ENCODE measurements at regions not wholly inside any gene's neighbourhood (a gene's known extent, or its start where the extent isn't known, plus 50 kb on each side); places are given as distances from the start of the nearest gene placed in this dataset.
"Not testable (repeated sequence)": the region's sequence is repeated elsewhere in the genome, so short reads cannot be mapped to it uniquely, and the experiment has no call there.

- no peaks in the 10 kb centered on the region for H3F3A ChIP-seq (ENCODE audit: low read depth)
- no peak for DNase-seq (ENCODE audit: low spot score)
- H3K27me3 ChIP-seq, result no peaks in the 10 kb centered on the region
- no peak overlapping the region for H3K4me2 ChIP-seq
- no peaks in the 10 kb centered on the region for H3K36me3 Mint-ChIP-seq
- no peaks in the 10 kb centered on the region for H3K9me3 ChIP-seq (ENCODE audit: low read depth)
- H3K27me3 Mint-ChIP-seq (ENCODE audit: insufficient read depth, low read depth), result peaks cover 2% of the 10 kb centered on the region
- H3K9me3 Mint-ChIP-seq, result peaks cover 8% of the 10 kb centered on the region
- H3K4me1 ChIP-seq, result no peaks in the 10 kb centered on the region
- H3K4me3 ChIP-seq, result no peak overlapping the region
- H4K20me1 ChIP-seq (ENCODE audit: low read depth), result no peaks in the 10 kb centered on the region
- TF ChIP-seq CTCF (IDR thresholded peaks at IDR 0.05) (no peak), EZH2 (IDR thresholded peaks at IDR 0.05) (no peak), EZH2phosphoT487 (IDR thresholded peaks at IDR 0.05) (no peak)
- no peak overlapping the region for H2AFZ ChIP-seq (replicated peaks)
- H3K9ac ChIP-seq, result no peak overlapping the region
- no peaks in the 10 kb centered on the region for H3K4me1 Mint-ChIP-seq
- H3K27ac Mint-ChIP-seq, result peak overlapping the region; percentile 33
- H3K79me2 ChIP-seq (ENCODE audit: low read depth), result no peaks in the 10 kb centered on the region
- H3K4me3 Mint-ChIP-seq, result no peak overlapping the region
- no peaks in the 10 kb centered on the region for H3K36me3 ChIP-seq
- no peak overlapping the region for H3K27ac ChIP-seq
Measured at GRCh38 chr6:73929405-73929804, 233.4 kb downstream of the CD109 start.

- H3K27ac Mint-ChIP-seq, result no peak overlapping the region
- TF ChIP-seq EZH2phosphoT487 (IDR thresholded peaks at IDR 0.05) (no peak), CTCF (IDR thresholded peaks at IDR 0.05) (no peak), EZH2 (IDR thresholded peaks at IDR 0.05) (no peak)
- no peak overlapping the region for H2AFZ ChIP-seq (replicated peaks)
- H3K9me3 ChIP-seq (ENCODE audit: low read depth), result no peaks in the 10 kb centered on the region
- no peaks in the 10 kb centered on the region for H3K36me3 Mint-ChIP-seq
- H3K4me1 ChIP-seq, result no peaks in the 10 kb centered on the region
- H3K79me2 ChIP-seq (ENCODE audit: low read depth), result no peaks in the 10 kb centered on the region
- DNase-seq (ENCODE audit: low spot score), result no peak
- no peak overlapping the region for H3K27ac ChIP-seq
- H3K9ac ChIP-seq, result no peak overlapping the region
- peaks cover 8% of the 10 kb centered on the region for H3K9me3 Mint-ChIP-seq
- H3K4me2 ChIP-seq, result no peak overlapping the region
- H3K36me3 ChIP-seq, result no peaks in the 10 kb centered on the region
- no peaks in the 10 kb centered on the region for H3K4me1 Mint-ChIP-seq
- H4K20me1 ChIP-seq (ENCODE audit: low read depth), result no peaks in the 10 kb centered on the region
- H3K4me3 ChIP-seq, result no peak overlapping the region
- no peaks in the 10 kb centered on the region for H3F3A ChIP-seq (ENCODE audit: low read depth)
- no peaks in the 10 kb centered on the region for H3K27me3 ChIP-seq
- peaks cover 2% of the 10 kb centered on the region for H3K27me3 Mint-ChIP-seq (ENCODE audit: insufficient read depth, low read depth)
- no peak overlapping the region for H3K4me3 Mint-ChIP-seq
Measured at GRCh38 chr6:73927421-73927820, 231.4 kb downstream of the CD109 start.

GRCh38 chr6:73925703-73926102 is 229.7 kb downstream of the CD109 start:
- not testable (repeated sequence) for H3K4me3 ChIP-seq; H3K36me3 ChIP-seq; H3K79me2 ChIP-seq (ENCODE audit: low read depth); H3K4me3 Mint-ChIP-seq; H3K9ac ChIP-seq; H3K4me1 ChIP-seq; H3K4me1 Mint-ChIP-seq; H3K27ac ChIP-seq; H3K4me2 ChIP-seq; H3K9me3 Mint-ChIP-seq; DNase-seq (ENCODE audit: low spot score); H3K9me3 ChIP-seq (ENCODE audit: low read depth); H3K27ac Mint-ChIP-seq; H3F3A ChIP-seq (ENCODE audit: low read depth); H4K20me1 ChIP-seq (ENCODE audit: low read depth); H3K27me3 Mint-ChIP-seq (ENCODE audit: insufficient read depth, low read depth); H3K36me3 Mint-ChIP-seq; H3K27me3 ChIP-seq; H2AFZ ChIP-seq (replicated peaks)

GRCh38 chr6:73923905-73924485 is 228.0 kb downstream of the CD109 start:
- Histone ChIP-seq H3K4me2 (no peak overlapping the region), H3K79me2 (ENCODE audit: low read depth) (no peaks in the 10 kb centered on the region), H3K4me1 (no peaks in the 10 kb centered on the region), H3K4me3 (no peak overlapping the region), H3F3A (ENCODE audit: low read depth) (no peaks in the 10 kb centered on the region), H2AFZ (replicated peaks) (no peak overlapping the region), H3K27ac (no peak overlapping the region), H3K27me3 (no peaks in the 10 kb centered on the region), H3K9ac (no peak overlapping the region), H4K20me1 (ENCODE audit: low read depth) (no peaks in the 10 kb centered on the region), H3K9me3 (ENCODE audit: low read depth) (no peaks in the 10 kb centered on the region), H3K36me3 (no peaks in the 10 kb centered on the region)
- Mint-ChIP-seq H3K9me3 (peaks cover 8% of the 10 kb centered on the region), H3K27me3 (ENCODE audit: insufficient read depth, low read depth) (no peaks in the 10 kb centered on the region), H3K36me3 (no peaks in the 10 kb centered on the region), H3K4me3 (no peak overlapping the region), H3K4me1 (no peaks in the 10 kb centered on the region), H3K27ac (no peak overlapping the region)
- no peak for DNase-seq (ENCODE audit: low spot score)
- no peak for TF ChIP-seq CTCF (IDR thresholded peaks at IDR 0.05)
